ELF-1 (cell line): ENCODE measurements at regions not wholly inside any gene's neighbourhood (a gene's known extent, or its start where the extent isn't known, plus 50 kb on each side); places are given as distances from the start of the nearest gene placed in this dataset.

Source experiments
- DNase-seq: peaks from one replicate; pipeline ENCODE4 v3.0.0-alpha.2; 2016; ENCODE audit warnings: low read depth, low spot score

GRCh38 chr14:58697930-58698642, 60.3 kb downstream of the DACT1 start:
- no peak for DNase-seq

- no peak for DNase-seq
Measured at GRCh38 chr14:58699681-58700205, 62.0 kb downstream of the DACT1 start.

GRCh38 chr14:58701156-58701555, 63.4 kb downstream of the DACT1 start:
- no peak for DNase-seq

GRCh38 chr14:58701604-58702003, 63.8 kb downstream of the DACT1 start:
- DNase-seq: no peak

- DNase-seq: no peak
Measured at GRCh38 chr14:58702441-58703160, 64.8 kb downstream of the DACT1 start.

GRCh38 chr14:58703161-58703506, 65.4 kb downstream of the DACT1 start:
- DNase-seq: no peak

- no peak for DNase-seq
Measured at GRCh38 chr14:58705066-58705465, 67.3 kb downstream of the DACT1 start.

- DNase-seq: no peak
Measured at GRCh38 chr14:58707949-58708348, 70.2 kb downstream of the DACT1 start.

- DNase-seq: no peak
Measured at GRCh38 chr14:58709949-58710348, 72.2 kb downstream of the DACT1 start.

GRCh38 chr14:58711382-58711781, 73.6 kb downstream of the DACT1 start:
- DNase-seq: no peak

GRCh38 chr14:58712357-58712756, 74.6 kb downstream of the DACT1 start:
- peak; percentile 15 for DNase-seq

GRCh38 chr14:58713677-58714076, 75.9 kb downstream of the DACT1 start:
- DNase-seq: no peak

- DNase-seq: no peak
Measured at GRCh38 chr14:58716706-58717105, 78.9 kb downstream of the DACT1 start.

GRCh38 chr14:58717211-58717610, 79.4 kb downstream of the DACT1 start:
- DNase-seq: no peak

- no peak for DNase-seq
Measured at GRCh38 chr14:58717813-58718212, 80.1 kb downstream of the DACT1 start.

- DNase-seq: no peak
Measured at GRCh38 chr14:58718226-58719205, 80.8 kb downstream of the DACT1 start.

- no peak for DNase-seq
Measured at GRCh38 chr14:58721723-58722122, 84.0 kb downstream of the DACT1 start.

- DNase-seq: no peak
Measured at GRCh38 chr14:58722441-58722840, 84.7 kb downstream of the DACT1 start.

- DNase-seq: no peak
Measured at GRCh38 chr14:58724206-58724605, 86.4 kb downstream of the DACT1 start.

GRCh38 chr14:58724702-58725101, 86.9 kb downstream of the DACT1 start:
- no peak for DNase-seq

- DNase-seq: no peak
Measured at GRCh38 chr14:58725226-58725625, 87.5 kb downstream of the DACT1 start.

GRCh38 chr14:58725871-58726270, 88.1 kb downstream of the DACT1 start:
- no peak for DNase-seq
